Fibroblast of lung (primary cell): ENCODE measurements at regions not wholly inside any gene's neighbourhood (a gene's known extent, or its start where the extent isn't known, plus 50 kb on each side); places are given as distances from the start of the nearest gene placed in this dataset.

Experiments
- DNase-seq, 2 donors: peaks; one replicate each; pipeline versions ENCODE4 v3.0.0 to v3.0.0-alpha.2; 2010; ENCODE audit warnings: low read depth in 2 of 2
- H2AFZ ChIP-seq: 2 replicates; pipeline ENCODE4 v1.5.1; 2012; ENCODE audit warnings: low read length, control low read depth, inconsistent platforms
- H3K27ac ChIP-seq: 2 replicates; pipeline ENCODE4 v1.5.1; 2011; ENCODE audit warnings: low read length, control low read depth; ENCODE audit not compliant: insufficient read depth
- H3K27me3 ChIP-seq: 2 replicates; pipeline ENCODE4 v1.5.1; 2011; ENCODE audit warnings: mild to moderate bottlenecking, low read length; ENCODE audit not compliant: control insufficient read depth, insufficient read depth
- H3K36me3 ChIP-seq: 2 replicates; pipeline ENCODE4 v1.5.1; 2011; ENCODE audit warnings: low read length; ENCODE audit not compliant: control insufficient read depth, insufficient read depth
- H3K4me1 ChIP-seq: 2 replicates; pipeline ENCODE4 v1.5.1; 2011; ENCODE audit warnings: low read length; ENCODE audit not compliant: control insufficient read depth, insufficient read depth; ENCODE audit errors: extremely low read depth
- H3K4me2 ChIP-seq: 2 replicates; pipeline ENCODE4 v1.5.1; 2011; ENCODE audit warnings: low read length, control low read depth; ENCODE audit not compliant: insufficient read depth; ENCODE audit errors: extremely low read depth
- H3K4me3 ChIP-seq, 4 experiments: fragments of 200-600 bp in 1 of 4; sonication (generic) in 1 of 4; replicated peaks in 1 of 4; 2 replicates each; pipeline ENCODE4 v1.5.1; 2011 to 2016; ENCODE audit warnings: low read length in 4 of 4, low read depth in 3 of 4, mild to moderate bottlenecking in 3 of 4, control low read depth in 2 of 4, inconsistent platforms in 1 of 4, mixed read lengths in 1 of 4; ENCODE audit not compliant: insufficient read depth in 1 of 4; ENCODE audit errors: control extremely low read depth in 1 of 4
- H3K79me2 ChIP-seq: 2 replicates; pipeline ENCODE4 v1.5.1; 2012; ENCODE audit warnings: mild to moderate bottlenecking, low read length, inconsistent platforms; ENCODE audit not compliant: control insufficient read depth, insufficient read depth
- H3K9ac ChIP-seq: 2 replicates; pipeline ENCODE4 v1.5.1; 2011; ENCODE audit warnings: mild to moderate bottlenecking, low read length, control low read depth; ENCODE audit not compliant: insufficient read depth
- H3K9me3 ChIP-seq: 2 replicates; pipeline ENCODE4 v1.5.1; 2012; ENCODE audit warnings: low read depth, low read length; ENCODE audit not compliant: control insufficient read depth, insufficient read depth
- H4K20me1 ChIP-seq: 2 replicates; pipeline ENCODE4 v1.5.1; 2011; ENCODE audit warnings: low read length; ENCODE audit not compliant: control insufficient read depth, insufficient read depth; ENCODE audit errors: extremely low read depth
- CTCF ChIP-seq, 2 donors: IDR thresholded peaks in 1 of 2; conservative IDR thresholded peaks in 1 of 2; 1 replicate in 1 of 2; 2 replicates in 1 of 2; pipeline ENCODE4 v1.5.1; 2011 to 2012; ENCODE audit warnings: low read length in 2 of 2, control low read depth in 1 of 2, inconsistent platforms in 1 of 2, low read depth in 1 of 2, mild to moderate bottlenecking in 1 of 2
- EZH2 ChIP-seq: IDR thresholded peaks from 2 replicates; pipeline ENCODE4 v1.5.1; 2012; ENCODE audit warnings: low read length, control low read depth, mild to moderate bottlenecking; ENCODE audit errors: missing control alignments

GRCh38 chr1:4137621-4138415, 237.7 kb upstream of the C1orf174 start:
- Histone ChIP-seq H2AFZ (no peak overlapping the region), H3K4me1 (no peaks in the 10 kb centered on the region), H3K27me3 (no peaks in the 10 kb centered on the region), H3K27ac (no peak overlapping the region), H3K9me3 (no peaks in the 10 kb centered on the region), H3K4me2 (no peak overlapping the region), H3K4me3 (no peak overlapping the region), H3K9ac (no peak overlapping the region), H3K36me3 (no peaks in the 10 kb centered on the region), H3K79me2 (no peaks in the 10 kb centered on the region), H4K20me1 (no peaks in the 10 kb centered on the region)
- TF ChIP-seq CTCF (conservative IDR thresholded peaks at IDR 0.05 in 1 of 2, IDR thresholded peaks at IDR 0.05 in 1 of 2; ENCODE audit: low read depth in 1 of 2, low read length in 2 of 2) (no peak), EZH2 (no peak)
- no peak for DNase-seq

GRCh38 chr1:4139646-4140045, 239.6 kb upstream of the C1orf174 start:
- Histone ChIP-seq H3K9me3 (no peaks in the 10 kb centered on the region), H3K4me2 (no peak overlapping the region), H3K4me3 (no peak overlapping the region), H3K36me3 (no peaks in the 10 kb centered on the region), H3K4me1 (no peaks in the 10 kb centered on the region), H3K79me2 (no peaks in the 10 kb centered on the region), H4K20me1 (no peaks in the 10 kb centered on the region), H3K27me3 (no peaks in the 10 kb centered on the region), H3K27ac (no peak overlapping the region), H2AFZ (no peak overlapping the region), H3K9ac (no peak overlapping the region)
- DNase-seq = no peak
- TF ChIP-seq EZH2 (no peak), CTCF (conservative IDR thresholded peaks at IDR 0.05 in 1 of 2, IDR thresholded peaks at IDR 0.05 in 1 of 2; ENCODE audit: low read depth in 1 of 2, low read length in 2 of 2) (no peak)

- no peak for DNase-seq
- no peaks in the 10 kb centered on the region for H3K9me3 ChIP-seq
- H3K36me3 ChIP-seq = no peaks in the 10 kb centered on the region
- no peak overlapping the region for H3K9ac ChIP-seq
- no peaks in the 10 kb centered on the region for H3K4me1 ChIP-seq
- no peak overlapping the region for H3K4me2 ChIP-seq
- no peak overlapping the region for H3K27ac ChIP-seq
- no peaks in the 10 kb centered on the region for H4K20me1 ChIP-seq
- no peaks in the 10 kb centered on the region for H3K79me2 ChIP-seq
- no peaks in the 10 kb centered on the region for H3K27me3 ChIP-seq
- no peak overlapping the region for H2AFZ ChIP-seq
- TF ChIP-seq CTCF (conservative IDR thresholded peaks at IDR 0.05 in 1 of 2, IDR thresholded peaks at IDR 0.05 in 1 of 2; ENCODE audit: low read depth in 1 of 2, low read length in 2 of 2) (no peak), EZH2 (no peak)
- H3K4me3 ChIP-seq = no peak overlapping the region
Observed at GRCh38 chr1:4140241-4140640, 240.2 kb upstream of the C1orf174 start.
